ENCODE measurements at regions not wholly inside any gene's neighbourhood (a gene's known extent, or its start where the extent isn't known, plus 50 kb on each side); places are given as distances from the start of the nearest gene placed in this dataset.
"Not testable (repeated sequence)": the region's sequence is repeated elsewhere in the genome, so short reads cannot be mapped to it uniquely, and the experiment has no call there.

- no peak for DNase-seq (ENCODE audit: low read depth, low spot score)
These were observed 342.1 kb downstream of the TAF11L14 start for GRCh38 chr5:17976404-17976803.

DNA sequence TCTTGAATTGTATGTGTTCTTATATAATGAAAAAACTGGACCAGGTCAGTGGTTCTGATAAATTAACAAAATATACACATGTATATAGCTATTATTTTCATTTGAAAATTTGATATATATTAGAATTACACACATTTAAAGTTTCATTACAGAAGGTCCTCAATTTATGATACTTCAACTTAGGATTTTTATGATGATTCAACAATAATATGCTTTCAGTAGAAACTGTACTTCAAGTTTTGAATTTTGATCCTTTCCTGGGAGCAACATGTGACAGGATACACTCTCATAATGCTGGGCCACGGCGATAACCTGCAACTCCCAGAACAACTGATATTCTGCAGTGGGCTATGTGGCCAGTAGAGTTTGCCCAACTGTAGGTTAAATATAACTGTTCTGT is 344.7 kb downstream of the TAF11L14 start:
- no peak for DNase-seq (ENCODE audit: low read depth, low spot score)

DNA sequence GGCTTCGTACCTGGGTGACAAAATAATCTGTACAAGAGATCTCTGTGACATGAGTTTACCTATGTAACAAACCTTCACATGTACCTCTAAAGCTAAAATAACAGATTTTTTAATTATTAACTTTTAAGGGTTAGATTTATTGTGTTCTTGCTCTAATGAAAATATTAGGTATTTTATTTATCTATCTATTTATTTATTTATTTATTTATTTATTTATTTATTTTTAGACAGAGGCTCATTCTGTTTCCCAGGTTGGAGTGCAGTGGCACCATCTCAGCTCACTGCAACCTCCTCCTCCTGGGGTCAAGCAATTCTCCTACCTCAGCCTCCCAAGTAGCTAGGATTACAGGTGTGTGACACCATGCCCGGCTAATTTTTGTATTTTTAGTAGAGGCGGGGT is 348.4 kb downstream of the TAF11L14 start:
- DNase-seq (ENCODE audit: low read depth, low spot score) = not testable (repeated sequence)

DNA sequence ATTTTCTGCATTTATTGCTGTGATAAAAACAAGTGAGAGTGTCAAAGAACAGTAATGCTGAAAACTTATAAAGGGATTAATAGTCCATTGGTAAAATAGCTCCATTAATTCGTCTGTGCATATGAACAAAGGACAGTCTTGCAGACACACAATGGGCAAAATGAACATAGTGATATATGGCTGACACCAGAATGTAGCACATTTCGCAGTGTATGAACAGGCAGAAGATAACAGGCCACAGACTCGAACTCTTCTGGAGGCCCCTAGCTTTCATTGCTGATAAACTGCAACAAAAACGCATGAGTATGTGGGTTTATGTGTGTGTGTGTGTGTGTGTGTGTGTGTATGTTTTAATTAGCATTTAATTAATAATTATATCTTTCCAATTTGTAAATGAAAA is 354.8 kb downstream of the TAF11L14 start:
- no peak for DNase-seq (ENCODE audit: low read depth, low spot score)

- no peak for DNase-seq (ENCODE audit: low read depth, low spot score)
These were observed 355.6 kb downstream of the TAF11L14 start for GRCh38 chr5:17989567-17990563.

DNA sequence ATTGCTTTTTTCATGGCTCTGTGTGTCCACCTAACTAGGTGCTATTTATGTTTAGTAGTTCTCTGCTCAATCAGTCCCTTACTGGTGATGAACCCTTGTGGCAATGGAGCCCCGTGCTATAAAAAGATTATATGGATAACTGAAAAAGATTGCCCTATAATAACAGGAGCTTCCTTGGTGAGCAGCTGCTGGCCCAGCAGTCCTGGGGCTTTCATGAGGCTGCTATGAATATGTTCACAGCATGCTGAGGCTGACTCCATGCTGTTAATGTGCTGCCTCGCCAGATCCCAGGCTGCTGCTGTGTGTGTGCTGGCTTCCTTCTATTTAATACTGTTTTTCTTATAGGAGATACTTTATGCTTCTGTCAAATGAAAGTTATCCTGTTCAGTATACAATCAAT is 357.5 kb downstream of the TAF11L14 start:
- DNase-seq (ENCODE audit: low read depth, low spot score) = no peak

DNA sequence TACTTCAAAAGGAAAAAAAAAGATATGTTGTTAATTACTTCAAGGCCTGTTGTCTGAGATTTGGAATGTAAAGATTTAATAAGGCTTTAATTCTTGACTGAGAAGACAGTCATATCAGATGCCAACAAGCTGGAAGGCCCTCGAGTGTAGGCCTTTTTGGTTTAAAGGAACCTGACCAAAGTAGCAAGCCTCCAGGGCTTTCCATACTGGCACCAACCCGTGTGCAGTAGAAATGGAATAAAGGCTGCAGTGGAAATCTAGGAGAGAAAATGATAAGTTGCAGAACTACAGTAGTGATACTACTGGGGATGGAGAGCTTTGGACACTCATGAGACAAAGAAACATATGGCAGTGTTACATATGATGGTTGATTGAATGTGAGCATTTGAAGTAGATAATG is 358.0 kb downstream of the TAF11L14 start:
- DNase-seq (ENCODE audit: low read depth, low spot score) = no peak

GRCh38 chr5:17995997-17996396 is 361.7 kb downstream of the TAF11L14 start:
- no peak for DNase-seq (ENCODE audit: low read depth, low spot score)

DNA sequence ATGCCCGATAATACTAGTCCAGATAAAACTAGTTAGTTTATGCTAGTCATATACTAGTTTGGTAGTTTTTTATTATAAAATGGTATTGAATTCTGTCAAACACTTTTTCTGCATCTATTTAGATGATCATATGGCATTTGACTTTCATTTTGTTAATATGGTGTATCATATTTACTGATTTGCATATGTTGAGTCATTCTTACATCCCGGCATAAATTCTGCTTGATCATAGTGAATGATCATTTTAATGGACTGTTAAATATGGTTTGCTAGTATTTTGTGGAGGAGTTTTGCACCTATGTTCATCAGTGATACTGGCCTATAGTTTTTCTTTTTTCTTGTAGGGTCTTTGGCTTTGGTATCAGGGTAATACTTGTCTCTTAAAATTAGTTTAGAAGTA is 365.6 kb downstream of the TAF11L14 start:
- no peak for DNase-seq (ENCODE audit: low read depth, low spot score)

GRCh38 chr5:18000744-18001143 is 366.5 kb downstream of the TAF11L14 start:
- no peak for DNase-seq (ENCODE audit: low read depth, low spot score)

- no peak for DNase-seq (ENCODE audit: low read depth, low spot score)
These were observed 369.1 kb downstream of the TAF11L14 start for GRCh38 chr5:18003312-18003711.

DNA sequence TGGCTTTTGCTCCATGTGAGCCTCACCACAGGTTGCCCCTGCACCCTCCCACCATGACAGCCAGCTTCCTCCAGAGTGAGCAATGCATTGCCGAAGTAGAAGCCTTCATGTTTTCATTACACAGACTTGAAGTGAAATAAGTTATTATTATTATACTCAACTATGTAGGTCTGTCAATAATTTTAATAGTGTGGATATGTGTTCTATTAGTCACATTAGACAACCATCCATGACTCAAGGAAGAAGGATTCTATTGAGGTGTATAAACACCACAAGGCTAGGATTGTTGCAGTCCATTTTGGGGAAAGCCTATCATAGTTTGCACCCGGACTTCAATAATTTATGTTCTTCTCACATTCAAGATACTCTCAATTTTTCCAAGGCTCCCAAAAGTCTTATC is 369.5 kb downstream of the TAF11L14 start:
- DNase-seq (ENCODE audit: low read depth, low spot score) = no peak

- DNase-seq (ENCODE audit: low read depth, low spot score) = not testable (repeated sequence)
These were observed 372.0 kb downstream of the TAF11L14 start for GRCh38 chr5:18006235-18006634.

DNA sequence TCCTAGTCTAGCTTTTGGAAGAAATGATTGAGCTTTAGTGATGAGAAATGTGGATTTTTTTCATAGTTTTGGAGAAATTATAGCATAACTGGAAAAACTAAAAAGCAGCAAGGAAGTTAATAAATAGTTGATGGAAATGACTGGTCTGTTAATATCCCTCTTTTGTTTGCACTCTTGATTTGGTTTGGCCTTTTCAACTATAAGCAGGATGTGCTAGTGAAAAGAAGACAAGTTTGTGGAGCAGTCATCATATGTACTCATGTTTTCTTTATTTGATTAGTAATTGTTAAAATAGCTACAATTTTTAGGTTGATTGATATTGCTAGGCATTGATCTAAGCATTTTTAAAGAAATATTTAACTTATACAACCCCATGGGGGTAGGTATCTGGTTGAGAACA is 374.7 kb downstream of the TAF11L14 start:
- no peak for DNase-seq (ENCODE audit: low read depth, low spot score)

GRCh38 chr5:18010053-18010452 is 375.8 kb downstream of the TAF11L14 start:
- no peak for DNase-seq (ENCODE audit: low read depth, low spot score)

GRCh38 chr5:18018472-18018871 is 384.2 kb downstream of the TAF11L14 start:
- DNase-seq (ENCODE audit: low read depth, low spot score) = no peak

DNA sequence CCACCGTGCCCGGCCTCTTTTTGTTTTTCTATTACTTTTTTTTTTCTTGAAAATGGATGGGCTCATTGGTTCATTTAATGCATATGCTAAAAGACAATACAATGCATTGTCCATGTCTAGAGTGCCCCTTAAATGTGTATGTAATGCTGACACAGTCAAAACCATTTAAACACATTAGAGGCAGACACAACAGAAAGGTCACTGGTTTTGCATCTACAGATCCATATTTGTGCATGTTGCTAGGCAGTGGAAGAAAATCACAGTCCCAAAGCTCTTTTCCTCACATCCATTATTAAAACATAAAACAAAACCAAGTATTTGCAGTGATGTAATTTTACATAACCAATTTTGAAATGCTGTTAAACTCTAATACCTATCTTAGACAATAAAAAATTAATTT is 389.0 kb downstream of the TAF11L14 start:
- no peak for DNase-seq (ENCODE audit: low read depth, low spot score)

GRCh38 chr5:18023986-18024385 is 389.7 kb downstream of the TAF11L14 start:
- no peak for DNase-seq (ENCODE audit: low read depth, low spot score)

DNA sequence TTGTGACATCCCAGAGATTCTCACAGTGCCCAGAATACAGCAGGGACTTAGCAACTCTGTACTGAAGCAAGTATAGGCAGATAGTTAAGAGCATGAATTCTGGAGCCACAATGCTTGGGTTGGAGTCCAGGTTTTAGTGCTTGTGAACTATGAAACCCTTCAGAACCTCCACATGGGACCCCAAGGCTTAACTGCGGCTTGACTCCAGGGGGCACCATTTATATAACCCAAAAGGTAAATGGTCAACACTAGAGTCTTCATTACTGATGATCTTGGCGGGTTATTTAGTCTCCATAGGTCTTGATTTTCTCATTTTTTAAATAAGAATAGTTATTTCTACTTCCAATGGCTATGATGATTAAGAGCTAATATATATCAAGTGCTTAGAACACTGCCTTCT is 390.3 kb downstream of the TAF11L14 start:
- no peak for DNase-seq (ENCODE audit: low read depth, low spot score)

DNA sequence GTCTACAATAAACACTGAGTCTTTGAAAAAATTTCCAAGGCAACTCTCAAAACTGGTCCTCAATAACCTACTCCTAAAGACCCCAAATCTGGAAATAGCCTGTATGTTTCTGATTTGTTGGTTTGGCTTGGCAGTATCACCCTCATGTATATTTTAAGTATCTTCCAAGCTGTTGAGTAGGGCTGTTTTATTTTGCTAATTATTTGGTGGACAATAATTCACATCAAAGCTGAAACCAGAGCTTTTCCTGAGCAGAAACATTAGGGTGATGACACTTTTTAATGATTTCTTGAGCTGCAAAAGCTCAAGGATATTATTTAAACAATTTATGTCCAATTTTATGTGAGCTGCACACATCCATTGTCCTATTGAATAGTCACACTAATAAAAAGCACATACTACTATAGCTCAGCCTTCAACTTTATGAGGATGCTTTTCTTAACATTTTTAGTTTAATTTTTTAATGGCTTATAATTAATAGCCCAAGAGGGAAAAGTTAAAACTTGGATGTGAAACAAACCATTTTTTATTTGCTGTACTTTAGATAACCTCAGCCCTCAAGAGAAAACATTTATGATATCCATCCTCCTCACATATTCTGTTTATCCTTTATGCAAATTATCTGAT is 393.1 kb downstream of the TAF11L14 start:
- DNase-seq (ENCODE audit: low read depth, low spot score) = no peak

- DNase-seq (ENCODE audit: low read depth, low spot score) = no peak
These were observed 393.8 kb downstream of the TAF11L14 start for GRCh38 chr5:18028036-18028435.

GRCh38 chr5:18032744-18033143 is 398.5 kb downstream of the TAF11L14 start:
- DNase-seq (ENCODE audit: low read depth, low spot score) = no peak

DNA sequence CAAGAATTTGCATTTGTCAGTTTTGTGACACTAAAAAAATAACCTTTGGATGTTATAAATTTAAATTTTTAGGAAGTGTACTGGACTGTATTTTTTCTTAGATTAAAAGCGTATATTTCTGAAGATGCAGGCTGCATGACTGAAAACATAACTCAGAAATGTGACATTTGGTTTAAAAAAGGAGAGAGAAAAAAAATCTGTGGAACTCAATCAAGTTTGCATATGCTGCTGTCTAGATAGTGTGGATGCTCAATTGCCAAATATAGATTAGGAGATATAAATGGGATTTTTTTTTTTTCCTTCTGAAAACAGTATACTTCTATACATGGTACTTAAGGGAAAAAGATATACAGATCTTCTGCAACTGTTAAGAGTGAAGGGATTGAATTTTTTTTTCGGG is 402.3 kb downstream of the TAF11L14 start:
- DNase-seq (ENCODE audit: low read depth, low spot score) = no peak
